Astrocyte of the cerebellum (primary cell): ENCODE measurements at regions not wholly inside any gene's neighbourhood (a gene's known extent, or its start where the extent isn't known, plus 50 kb on each side); places are given as distances from the start of the nearest gene placed in this dataset.
A peak's percentile ranks its signal among the peaks of the same experiment; 100 is the strongest.
"Not testable (repeated sequence)": the region's sequence is repeated elsewhere in the genome, so short reads cannot be mapped to it uniquely, and the experiment has no call there.

ENCODE experiments used
- DNase-seq: peaks from one replicate; pipeline ENCODE4 v3.0.0-alpha.2; 2011; ENCODE audit warnings: low read depth
- H3K4me3 ChIP-seq: 2 replicates; pipeline ENCODE4 v1.5.1; 2011; ENCODE audit warnings: mild to moderate bottlenecking, low read depth, low read length, moderate library complexity
- CTCF ChIP-seq: IDR thresholded peaks from 2 replicates; pipeline ENCODE4 v1.5.1; 2012; ENCODE audit warnings: low read length, low read depth, moderate library complexity, mild to moderate bottlenecking; ENCODE audit errors: missing control alignments
- in situ Hi-C: cut with HindIII; loops from 2 replicates; pipeline ENCODE4 v1.10.0; 2017; ENCODE audit warnings: low sequenced_read_pairs

GRCh38 chr7:106369352-106369751 is 84.6 kb upstream of the NAMPT start:
- DNase-seq: peak; percentile 62
- H3K4me3 ChIP-seq: no peak overlapping the region
- in situ Hi-C loops: no loop called here
- TF ChIP-seq CTCF: no peak

GRCh38 chr7:106367664-106368063 is 82.9 kb upstream of the NAMPT start:
- H3K4me3 ChIP-seq: no peak overlapping the region
- no peak for DNase-seq
- in situ Hi-C loops: no loop called here
- TF ChIP-seq CTCF: no peak

GRCh38 chr7:106367018-106367420 is 82.2 kb upstream of the NAMPT start:
- DNase-seq: no peak
- peak; percentile 16 for TF ChIP-seq CTCF
- no peak overlapping the region for H3K4me3 ChIP-seq
- in situ Hi-C loops: no loop called here

- TF ChIP-seq CTCF: no peak
- in situ Hi-C loops: no loop called here
Observed at GRCh38 chr7:106365252-106366005, 80.6 kb upstream of the NAMPT start.

GRCh38 chr7:106362507-106362906 is 77.7 kb upstream of the NAMPT start:
- H3K4me3 ChIP-seq, DNase-seq, in situ Hi-C loops: not testable (repeated sequence)

More at GRCh38 chr7:106365252-106366005, 80.6 kb upstream of the NAMPT start:
- DNase-seq: no peak
- H3K4me3 ChIP-seq: no peak overlapping the region

- in situ Hi-C loops: no loop called here
- no peak overlapping the region for H3K4me3 ChIP-seq
- no peak for TF ChIP-seq CTCF
- DNase-seq: no peak
Observed at GRCh38 chr7:106358103-106358663, 73.4 kb upstream of the NAMPT start.

GRCh38 chr7:106357675-106358074 is 72.9 kb upstream of the NAMPT start:
- DNase-seq: no peak
- in situ Hi-C loops: no loop called here
- no peak for TF ChIP-seq CTCF
- H3K4me3 ChIP-seq: no peak overlapping the region
